Activated CD8-positive, alpha-beta T cell treated with anti-CD3 and anti-CD28 coated beads for 36 hours (primary cell): ENCODE measurements at regions not wholly inside any gene's neighbourhood (a gene's known extent, or its start where the extent isn't known, plus 50 kb on each side); places are given as distances from the start of the nearest gene placed in this dataset.

Source experiments
- ATAC-seq: fragments of 200-7000 bp; cut with Tn5 transposase; one replicate; pipeline ENCODE4 v1.10.0; 2021; ENCODE audit warnings: mild to moderate bottlenecking, moderate library complexity
- CTCF ChIA-PET: fragments of 350-600 bp; sonication (Branson Sonifier 250); formaldehyde crosslinking; loops from one replicate; lab custom pipeline; 2021; ENCODE audit warnings: antibody characterized with exemption; lab: Charles Lee
- POLR2A ChIA-PET: fragments of 350-600 bp; sonication (Branson Sonifier 250); formaldehyde crosslinking; loops from one replicate; lab custom pipeline; 2021; ENCODE audit warnings: antibody characterized with exemption; lab: Charles Lee
- DNase-seq: peaks from one replicate; pipeline ENCODE4 v3.0.0-alpha.2; 2020
- H3K27ac Mint-ChIP-seq: one replicate; pipeline ENCODE4 v1.8.0; 2021; ENCODE audit warnings: mild to moderate bottlenecking, mixed read lengths
- H3K27me3 Mint-ChIP-seq: one replicate; pipeline ENCODE4 v1.8.0; 2021; ENCODE audit warnings: mixed read lengths
- H3K36me3 Mint-ChIP-seq: one replicate; pipeline ENCODE4 v1.8.0; 2021; ENCODE audit warnings: low read depth, mixed read lengths
- H3K4me1 Mint-ChIP-seq: one replicate; pipeline ENCODE4 v1.8.0; 2021; ENCODE audit warnings: low read depth, mixed read lengths
- H3K4me3 Mint-ChIP-seq: one replicate; pipeline ENCODE4 v1.8.0; 2021; ENCODE audit warnings: mild to moderate bottlenecking, moderate library complexity, mixed read lengths
- H3K9me3 Mint-ChIP-seq: one replicate; pipeline ENCODE4 v1.8.0; 2021; ENCODE audit warnings: mixed read lengths
- intact Hi-C: fragments of 100-400 bp; cut with micrococcal nuclease; formaldehyde crosslinking; loops from one replicate; pipeline ENCODE4 v1.10.0; 2022
- TF ChIP-seq, protein P1 (sequence below): fragments of 200-600 bp; IDR thresholded peaks from one replicate; pipeline ENCODE4 v1.8.0; 2022; ENCODE audit warnings: antibody characterized with exemption, mild to moderate bottlenecking

- no peaks in the 10 kb centered on the region for H3K27me3 Mint-ChIP-seq
- TF ChIP-seq, protein P1, sequence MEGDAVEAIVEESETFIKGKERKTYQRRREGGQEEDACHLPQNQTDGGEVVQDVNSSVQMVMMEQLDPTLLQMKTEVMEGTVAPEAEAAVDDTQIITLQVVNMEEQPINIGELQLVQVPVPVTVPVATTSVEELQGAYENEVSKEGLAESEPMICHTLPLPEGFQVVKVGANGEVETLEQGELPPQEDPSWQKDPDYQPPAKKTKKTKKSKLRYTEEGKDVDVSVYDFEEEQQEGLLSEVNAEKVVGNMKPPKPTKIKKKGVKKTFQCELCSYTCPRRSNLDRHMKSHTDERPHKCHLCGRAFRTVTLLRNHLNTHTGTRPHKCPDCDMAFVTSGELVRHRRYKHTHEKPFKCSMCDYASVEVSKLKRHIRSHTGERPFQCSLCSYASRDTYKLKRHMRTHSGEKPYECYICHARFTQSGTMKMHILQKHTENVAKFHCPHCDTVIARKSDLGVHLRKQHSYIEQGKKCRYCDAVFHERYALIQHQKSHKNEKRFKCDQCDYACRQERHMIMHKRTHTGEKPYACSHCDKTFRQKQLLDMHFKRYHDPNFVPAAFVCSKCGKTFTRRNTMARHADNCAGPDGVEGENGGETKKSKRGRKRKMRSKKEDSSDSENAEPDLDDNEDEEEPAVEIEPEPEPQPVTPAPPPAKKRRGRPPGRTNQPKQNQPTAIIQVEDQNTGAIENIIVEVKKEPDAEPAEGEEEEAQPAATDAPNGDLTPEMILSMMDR: no peak
- H3K27ac Mint-ChIP-seq: no peak overlapping the region
- H3K4me1 Mint-ChIP-seq: no peaks in the 10 kb centered on the region
- no peak overlapping the region for H3K4me3 Mint-ChIP-seq
- ATAC-seq (no peak), DNase-seq (no peak)
- H3K9me3 Mint-ChIP-seq: no peaks in the 10 kb centered on the region
- intact Hi-C loops: no loop called here
- ChIA-PET POLR2A (no interaction called here), CTCF (no interaction called here)
- H3K36me3 Mint-ChIP-seq: no peaks in the 10 kb centered on the region
Observed at GRCh38 chr13:84885868-84886267, 913.4 kb downstream of the SLITRK6 start.

DNA sequence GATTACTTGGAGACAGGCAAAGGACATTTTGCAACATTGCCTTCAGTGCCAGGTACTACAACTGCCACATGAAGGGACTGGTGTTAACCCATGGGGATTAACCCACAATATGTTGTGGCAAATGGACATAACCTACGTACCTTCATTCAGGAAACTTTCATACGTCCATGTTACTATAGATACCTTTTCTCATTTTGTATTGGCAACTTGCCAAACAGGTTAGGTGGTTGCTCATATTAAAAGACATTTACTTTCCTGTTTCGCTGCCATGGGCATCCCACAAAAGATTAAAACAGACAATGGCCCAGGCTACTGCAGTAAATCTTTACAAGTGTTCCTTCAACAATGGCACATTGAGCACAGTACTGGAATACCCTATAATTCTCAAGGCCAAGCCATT lies 925.3 kb downstream of the SLITRK6 start:
- ChIA-PET CTCF (no interaction called here), POLR2A (no interaction called here)
- Mint-ChIP-seq H3K4me3 (no peak overlapping the region), H3K27ac (no peak overlapping the region), H3K9me3 (peaks cover 10% of the 10 kb centered on the region), H3K4me1 (no peaks in the 10 kb centered on the region), H3K36me3 (no peaks in the 10 kb centered on the region), H3K27me3 (no peaks in the 10 kb centered on the region)
- TF ChIP-seq, protein P1: no peak
- intact Hi-C loops: no loop called here
- ATAC-seq (no peak), DNase-seq (no peak)

DNA sequence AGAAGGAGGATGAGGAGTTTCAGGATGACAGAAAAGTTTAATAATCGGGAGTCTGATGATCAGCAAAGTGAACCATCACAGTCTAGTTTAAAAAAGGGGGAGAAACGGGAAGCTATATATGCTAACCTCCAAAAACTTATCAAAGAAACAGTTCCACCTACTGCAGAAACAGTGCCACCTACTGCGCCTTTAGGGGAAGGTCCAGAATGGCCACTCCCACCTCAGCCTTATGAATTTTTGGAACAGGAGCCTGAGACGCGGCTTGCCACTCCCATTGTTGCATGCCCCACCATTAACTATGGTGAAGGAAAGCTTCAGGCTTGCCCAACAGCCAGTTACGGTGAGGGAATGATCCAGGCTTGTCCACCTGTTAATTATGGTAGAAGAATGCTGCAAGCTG lies 929.0 kb downstream of the SLITRK6 start:
- H3K27ac Mint-ChIP-seq: no peak overlapping the region
- intact Hi-C loops: no loop called here
- ChIA-PET CTCF (no interaction called here), POLR2A (no interaction called here)
- no peaks in the 10 kb centered on the region for H3K9me3 Mint-ChIP-seq
- ATAC-seq: no peak
- H3K4me1 Mint-ChIP-seq: no peaks in the 10 kb centered on the region
- no peak overlapping the region for H3K4me3 Mint-ChIP-seq
- no peaks in the 10 kb centered on the region for H3K27me3 Mint-ChIP-seq
- peak; percentile 8 for DNase-seq
- TF ChIP-seq, protein P1: no peak
- no peaks in the 10 kb centered on the region for H3K36me3 Mint-ChIP-seq

GRCh38 chr13:84867246-84867645 lies 932.0 kb downstream of the SLITRK6 start:
- ChIA-PET CTCF (no interaction called here), POLR2A (no interaction called here)
- Mint-ChIP-seq H3K27me3 (no peaks in the 10 kb centered on the region), H3K4me1 (no peaks in the 10 kb centered on the region), H3K27ac (no peak overlapping the region), H3K36me3 (no peaks in the 10 kb centered on the region), H3K4me3 (no peak overlapping the region), H3K9me3 (peaks cover 2% of the 10 kb centered on the region)
- TF ChIP-seq, protein P1: no peak
- intact Hi-C loops: no loop called here
- DNase-seq: no peak
- ATAC-seq: no peak

DNA sequence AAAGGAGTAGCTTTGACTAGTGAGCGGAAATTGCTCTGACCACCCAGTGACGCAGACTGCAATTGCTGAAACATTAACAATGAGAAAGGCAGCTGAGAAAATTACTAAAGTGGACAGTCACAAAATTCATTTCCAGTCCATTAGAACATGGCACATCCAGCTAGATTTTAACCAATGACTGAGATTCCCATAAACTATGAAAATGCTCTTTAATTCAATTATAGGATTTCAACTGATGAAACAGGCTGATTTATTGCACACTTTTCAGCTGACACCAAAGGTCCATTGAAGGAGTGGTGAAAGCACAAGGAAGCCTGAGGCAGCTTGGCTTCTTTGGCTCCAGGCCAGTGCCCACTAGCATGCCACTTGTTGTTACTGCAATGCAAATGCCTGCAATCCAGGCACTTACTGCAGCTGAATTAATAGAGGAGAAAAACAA lies 933.4 kb downstream of the SLITRK6 start:
- TF ChIP-seq, protein P1: no peak
- DNase-seq (no peak), ATAC-seq (no peak)
- POLR2A ChIA-PET: no interaction called here
- Mint-ChIP-seq H3K27me3 (no peaks in the 10 kb centered on the region), H3K4me1 (no peaks in the 10 kb centered on the region), H3K9me3 (peaks cover 2% of the 10 kb centered on the region), H3K36me3 (no peaks in the 10 kb centered on the region), H3K27ac (no peak overlapping the region), H3K4me3 (no peak overlapping the region)
- CTCF ChIA-PET: interaction anchor here (0.6 kb wide), 1 partner anchor 277 kb away, joined by 3 read pairs; no protein-coding TSS in a partner anchor
- intact Hi-C loops: no loop called here
